Hematopoietic multipotent progenitor cell treated with erythropoietin and hydrocortisone succinate and interleukin-3 and kit ligand, for 6 days (in vitro differentiated cells): ENCODE measurements at regions not wholly inside any gene's neighbourhood (a gene's known extent, or its start where the extent isn't known, plus 50 kb on each side); places are given as distances from the start of the nearest gene placed in this dataset.

ENCODE experiments used
- DNase-seq: peaks from one replicate; pipeline ENCODE4 v3.0.0-alpha.2; 2015

DNA sequence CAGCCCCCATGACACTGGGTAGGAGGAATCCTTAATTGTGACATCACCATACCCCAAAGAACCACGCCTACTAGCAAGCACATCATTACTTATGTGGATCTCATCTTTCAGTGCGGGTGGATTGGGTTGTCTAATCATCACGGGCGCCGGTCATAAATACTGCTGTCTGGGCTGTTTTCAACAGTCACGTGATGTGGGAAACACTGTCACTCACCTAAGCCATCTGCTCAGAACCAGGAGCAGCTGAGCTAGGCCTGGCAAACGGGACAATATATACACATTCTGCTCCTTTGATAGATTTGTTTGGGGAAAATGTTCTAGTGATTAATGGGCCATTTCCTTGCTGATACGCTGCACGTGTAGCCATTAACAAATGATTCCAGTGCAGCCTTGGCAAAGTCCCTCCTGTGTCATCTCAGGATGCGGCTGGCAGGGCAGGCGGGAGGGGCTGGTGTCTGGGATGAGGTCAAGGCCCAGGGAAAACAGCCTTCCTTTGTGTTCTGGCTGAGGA is 145.9 kb upstream of the COPS8 start:
- DNase-seq, result no peak

DNA sequence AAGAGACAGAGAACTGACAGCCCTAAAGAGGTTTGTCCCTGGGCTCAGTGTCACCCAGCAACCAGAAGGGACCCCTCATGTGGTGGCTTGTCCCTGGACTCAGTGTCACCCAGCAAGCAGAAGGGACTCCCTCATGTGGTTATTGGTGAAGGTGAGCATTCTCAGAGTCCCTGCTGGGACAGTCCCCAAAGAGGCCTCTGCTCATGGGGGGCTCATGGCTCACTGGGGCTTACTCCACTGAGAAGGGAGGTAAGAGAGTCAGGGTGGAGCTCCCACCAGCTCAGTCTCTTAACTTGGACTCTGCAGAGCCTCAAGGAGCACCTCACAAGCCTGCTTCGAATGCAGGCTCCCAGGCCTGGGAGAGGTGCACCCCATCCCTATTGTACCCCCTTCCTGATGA is 145.2 kb upstream of the COPS8 start:
- DNase-seq, result no peak

- no peak for DNase-seq
These were observed 144.7 kb upstream of the COPS8 start for GRCh38 chr2:236940916-236941520.

- DNase-seq, result no peak
These were observed 144.1 kb upstream of the COPS8 start for GRCh38 chr2:236941551-236941950.

GRCh38 chr2:236942554-236942953 is 143.1 kb upstream of the COPS8 start:
- no peak for DNase-seq

GRCh38 chr2:236943068-236943467 is 142.6 kb upstream of the COPS8 start:
- DNase-seq, result no peak

DNA sequence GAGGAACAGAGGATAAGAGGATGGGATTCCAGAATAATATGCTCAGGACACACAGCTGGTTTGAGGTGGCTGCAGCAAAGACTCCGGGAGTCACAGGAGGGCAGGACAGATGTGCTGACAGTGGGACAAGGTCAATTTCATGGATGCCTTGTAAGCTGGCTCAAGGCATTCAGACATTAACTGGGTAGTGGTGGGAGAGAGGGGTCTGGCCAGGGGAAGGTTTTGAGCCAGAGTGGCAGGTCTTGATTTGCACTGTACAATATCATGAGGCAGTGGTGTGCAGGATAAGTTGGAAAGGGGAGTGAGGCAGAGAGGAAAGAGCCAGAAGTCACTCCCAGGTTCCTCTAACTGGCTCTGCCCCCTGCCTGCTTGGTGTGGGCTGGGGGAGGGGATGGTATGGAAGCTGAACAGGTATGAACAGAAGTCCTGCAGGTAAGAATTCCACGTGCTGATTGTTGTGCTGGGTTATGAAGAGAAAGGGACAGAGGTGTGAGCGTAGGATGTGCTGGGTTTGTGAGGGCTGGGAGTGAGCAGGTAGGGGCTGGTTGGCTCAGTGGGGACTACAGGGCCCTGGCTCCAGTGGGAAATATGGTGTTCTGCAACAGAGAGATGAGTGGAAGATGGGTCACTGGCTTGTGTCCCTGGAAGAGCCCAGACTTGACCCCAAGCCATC is 141.7 kb upstream of the COPS8 start:
- no peak for DNase-seq

- no peak for DNase-seq
These were observed 141.1 kb upstream of the COPS8 start for GRCh38 chr2:236944561-236944960.

DNA sequence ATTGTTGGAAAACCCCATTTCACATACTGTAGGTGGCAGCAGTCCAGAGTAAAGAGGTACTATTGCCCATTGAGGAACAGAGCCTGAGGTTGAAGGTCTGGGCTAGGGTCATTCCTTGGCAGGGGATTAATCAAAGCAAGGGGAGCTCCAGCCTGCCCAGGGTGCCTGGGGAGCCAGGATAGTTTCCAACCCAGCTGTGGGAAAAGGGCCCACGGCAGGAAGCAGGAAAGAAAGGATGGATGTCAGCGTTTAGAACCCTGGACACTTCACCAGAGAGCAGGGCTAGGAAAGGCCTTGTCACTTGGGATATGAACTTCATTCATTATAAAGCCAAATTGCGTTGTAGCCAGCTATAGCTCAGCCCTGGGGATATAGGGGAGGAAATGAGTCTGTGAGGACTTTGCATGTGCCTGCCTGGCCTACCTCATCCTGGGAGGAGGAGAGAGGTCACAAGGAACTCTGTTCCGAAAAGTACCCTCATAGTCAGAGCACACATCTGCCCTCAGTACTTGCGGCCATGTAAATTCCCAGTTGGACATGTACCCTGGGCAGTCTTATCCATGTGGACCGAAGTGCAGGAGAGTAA is 140.2 kb upstream of the COPS8 start:
- no peak for DNase-seq

GRCh38 chr2:236946871-236947270 is 138.8 kb upstream of the COPS8 start:
- no peak for DNase-seq

- no peak for DNase-seq
These were observed 138.4 kb upstream of the COPS8 start for GRCh38 chr2:236947294-236947693.

- DNase-seq, result no peak
These were observed 137.8 kb upstream of the COPS8 start for GRCh38 chr2:236947896-236948295.

DNA sequence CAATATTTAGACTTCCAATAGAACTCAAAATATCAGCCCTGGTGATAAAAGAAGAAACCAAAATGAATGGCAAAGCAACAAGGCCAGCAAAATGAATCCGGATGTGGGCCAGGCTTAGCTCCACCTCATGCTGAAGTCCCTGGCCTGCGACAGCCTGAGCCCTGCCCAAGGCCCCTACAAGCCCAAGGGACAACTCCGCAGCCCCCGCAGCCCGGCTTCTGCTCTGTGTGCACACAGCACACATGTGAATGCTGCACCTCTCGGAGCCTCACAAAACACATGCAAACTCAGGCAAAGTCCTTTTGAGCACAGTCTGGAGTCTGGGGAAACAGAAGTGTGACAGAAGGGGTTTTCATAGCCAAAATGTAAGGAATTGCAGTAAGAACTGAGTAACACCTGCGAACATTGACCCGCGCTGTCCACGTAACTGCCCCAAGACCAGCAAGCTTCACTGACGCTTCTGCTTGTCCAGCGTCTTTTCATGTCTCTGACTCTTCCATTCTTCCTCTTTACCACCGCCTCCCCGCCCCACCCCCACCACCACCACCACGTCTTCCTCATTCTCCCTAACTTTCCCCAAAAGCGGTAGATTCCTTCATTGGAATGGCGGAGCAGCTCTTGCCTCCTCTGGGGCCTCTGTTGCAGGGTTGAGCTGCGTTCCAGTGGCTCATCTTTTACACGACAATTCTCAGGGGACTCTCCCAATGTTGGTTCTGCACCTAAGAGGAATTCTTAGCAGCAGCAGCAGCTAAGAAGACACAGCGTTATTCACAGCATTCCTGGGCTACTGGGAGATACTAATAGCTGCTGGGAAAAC is 136.4 kb upstream of the COPS8 start:
- DNase-seq, result no peak

DNA sequence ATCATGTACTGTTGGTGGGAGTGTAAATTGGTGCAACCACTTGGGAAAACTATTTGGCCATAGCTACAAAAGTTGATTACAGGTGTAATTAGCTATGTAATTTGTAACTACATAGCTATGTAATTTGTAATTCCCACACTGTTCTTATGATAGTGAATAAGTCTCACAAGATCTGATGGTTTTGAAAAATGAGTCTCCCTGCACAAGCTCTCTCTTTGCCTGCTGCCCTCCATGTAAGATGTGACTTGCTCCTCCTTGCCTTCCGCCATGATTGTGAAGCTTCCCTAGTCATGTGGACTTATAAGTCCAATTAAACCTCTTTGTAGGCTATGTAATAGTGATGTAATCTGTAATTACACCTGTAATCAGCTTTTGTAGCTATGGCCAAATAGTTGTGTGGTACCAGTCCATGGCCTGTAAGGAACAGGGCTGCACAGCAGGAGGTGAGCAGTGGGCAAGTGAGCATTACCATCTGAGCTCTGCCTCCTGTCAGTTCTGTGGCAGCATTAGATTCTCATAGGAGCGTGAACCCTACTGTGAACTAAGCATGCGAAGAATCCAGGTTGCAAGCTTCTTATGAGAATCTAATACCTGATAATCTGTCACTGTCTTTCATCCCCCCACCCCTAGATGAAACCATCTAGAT is 133.7 kb upstream of the COPS8 start:
- DNase-seq, result no peak

DNA sequence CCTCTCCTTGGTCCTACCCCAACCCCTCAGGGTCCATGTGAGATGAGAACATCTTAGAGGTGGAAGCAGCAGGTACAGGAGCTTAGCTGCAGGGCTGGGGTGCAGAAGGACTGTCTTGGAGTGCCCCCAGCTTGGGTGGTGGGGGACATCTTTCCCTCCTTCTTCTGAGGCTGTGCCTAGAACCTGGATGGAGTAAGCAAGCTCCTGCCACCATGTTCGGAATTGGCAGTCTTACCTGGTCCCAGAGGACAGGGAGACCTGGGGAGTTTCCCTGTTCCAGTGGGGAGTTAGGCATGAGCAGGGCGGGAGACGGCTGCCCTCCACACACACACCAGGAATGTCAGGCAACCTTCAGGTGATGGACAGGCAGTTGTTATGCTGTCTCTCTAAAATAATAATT is 131.0 kb upstream of the COPS8 start:
- DNase-seq, result no peak

DNA sequence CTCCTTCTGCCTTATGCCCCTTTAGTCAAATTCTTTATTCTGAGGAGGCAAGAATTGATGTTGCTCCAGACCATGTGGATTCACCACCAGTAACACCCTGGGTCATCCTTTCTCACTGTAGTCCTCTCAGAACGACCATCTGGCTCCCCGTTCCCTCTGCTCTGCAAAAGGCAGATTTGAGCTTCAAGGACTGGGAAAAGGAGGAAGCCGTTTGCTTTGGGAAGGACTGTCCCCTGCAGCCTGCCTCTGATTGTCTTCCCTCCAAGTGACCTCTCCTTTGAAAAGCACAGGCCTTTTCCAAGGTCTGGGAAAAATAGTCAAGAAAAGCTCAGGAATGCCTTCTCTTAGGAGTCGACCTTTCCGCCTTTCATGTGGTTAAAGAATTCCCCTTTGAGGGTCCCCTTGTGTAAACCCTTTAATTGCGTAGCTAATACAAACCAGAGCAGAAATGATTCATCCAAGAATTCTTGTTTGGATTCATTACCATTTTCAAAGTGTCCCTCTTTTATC is 130.1 kb upstream of the COPS8 start:
- DNase-seq, result no peak

- DNase-seq, result peak; percentile 2
These were observed 129.6 kb upstream of the COPS8 start for GRCh38 chr2:236956031-236956618.

GRCh38 chr2:236956641-236957040 is 129.0 kb upstream of the COPS8 start:
- no peak for DNase-seq

DNA sequence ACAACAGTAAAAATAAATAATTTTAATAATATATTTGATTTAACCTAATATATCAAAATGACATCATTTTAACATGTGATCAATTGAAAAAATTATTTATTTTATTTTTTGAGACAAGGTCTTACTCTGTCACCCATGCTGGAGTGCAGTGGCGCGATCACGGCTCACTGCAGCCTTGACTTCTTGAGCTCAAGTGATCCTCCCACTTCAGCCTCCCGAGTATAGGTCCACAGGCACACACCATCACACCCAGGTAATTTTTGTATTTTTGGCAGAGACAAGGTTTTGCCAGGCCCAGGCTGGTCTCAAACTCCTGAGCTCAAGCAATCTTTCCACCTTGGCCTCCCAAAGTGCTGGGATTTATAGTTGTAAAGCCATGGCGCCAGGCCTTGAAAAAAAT is 126.7 kb upstream of the COPS8 start:
- DNase-seq, result no peak

GRCh38 chr2:236959876-236960275 is 125.8 kb upstream of the COPS8 start:
- no peak for DNase-seq

DNA sequence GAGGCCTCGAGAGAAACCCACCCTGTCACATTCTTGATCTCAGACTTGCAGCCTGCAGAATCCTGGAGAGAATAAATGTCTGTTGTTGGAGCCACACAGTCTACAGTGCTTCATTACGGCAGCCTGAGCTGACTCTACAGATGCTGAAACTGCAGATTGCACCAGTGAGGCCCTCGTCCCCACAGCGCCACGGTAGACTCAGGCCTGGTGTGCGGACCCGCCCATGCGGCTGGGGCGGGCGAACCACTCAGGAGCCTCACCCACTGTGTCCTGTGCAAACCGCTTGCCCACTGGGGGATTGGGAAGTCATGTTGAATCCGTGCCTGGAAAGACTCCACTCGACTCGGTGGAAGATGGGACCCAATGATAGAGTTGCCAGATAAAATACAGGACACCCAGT is 125.2 kb upstream of the COPS8 start:
- no peak for DNase-seq

DNA sequence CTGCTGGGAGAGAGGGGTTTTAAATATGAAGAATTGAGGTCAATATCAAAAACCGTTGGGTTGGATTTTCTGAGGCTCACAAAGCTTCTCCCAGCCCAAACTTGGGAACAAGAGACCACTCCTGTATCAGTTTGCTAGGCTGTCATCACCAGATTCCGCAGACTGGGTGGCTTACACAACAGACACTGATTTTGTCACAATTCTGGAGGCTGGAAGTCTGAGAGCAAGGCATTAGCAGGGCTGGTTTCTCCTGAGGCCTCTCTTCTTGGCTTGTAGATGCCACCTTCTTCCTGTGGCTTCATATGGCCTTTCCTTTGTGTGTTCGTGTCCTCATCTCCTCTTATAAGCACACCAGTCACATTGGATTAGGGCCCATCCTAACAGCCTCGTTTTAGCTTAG is 122.9 kb upstream of the COPS8 start:
- no peak for DNase-seq
